Lung microvascular endothelial cell (primary cell): ENCODE measurements at regions not wholly inside any gene's neighbourhood (a gene's known extent, or its start where the extent isn't known, plus 50 kb on each side); places are given as distances from the start of the nearest gene placed in this dataset.

Source experiments
- DNase-seq, 2 donors: peaks; one replicate each; pipeline versions ENCODE4 v3.0.0 to v3.0.0-alpha.2; 2010; ENCODE audit warnings: low read depth in 2 of 2

DNA sequence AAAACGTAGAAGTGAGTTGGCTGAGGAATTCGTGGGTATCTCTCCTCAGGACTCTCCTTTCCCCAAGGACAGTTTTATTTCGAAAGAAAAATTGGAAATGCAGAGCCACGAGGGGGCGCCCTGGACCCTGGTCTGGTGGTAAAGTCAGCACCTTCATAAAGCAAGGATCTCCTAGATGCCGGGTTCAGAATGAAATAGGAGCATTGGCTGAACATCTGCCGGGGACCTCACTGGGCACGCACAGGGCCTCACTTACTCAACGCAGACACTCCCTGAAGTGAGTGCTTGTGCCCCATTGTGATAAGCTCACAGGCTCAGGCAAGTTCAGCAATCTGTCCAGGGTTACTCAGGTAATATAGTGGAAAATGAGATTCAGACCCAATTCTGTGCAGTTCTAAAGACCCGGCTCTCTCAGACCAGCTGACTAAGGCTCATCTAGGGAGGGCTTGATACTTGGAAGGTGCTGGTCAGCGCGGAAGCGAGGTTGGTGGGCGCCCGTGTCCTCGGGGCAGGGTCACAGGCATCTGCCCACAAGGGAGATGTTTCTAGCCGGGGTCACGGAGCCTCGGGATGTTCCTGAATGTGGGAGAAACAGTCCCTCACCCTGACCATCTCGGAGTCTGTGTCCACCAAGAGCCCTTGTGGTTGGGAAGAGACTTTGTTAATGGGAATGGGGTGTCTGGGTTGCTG lies 55.7 kb upstream of the ETV3 start:
- DNase-seq = peak; percentile 62 to 65

DNA sequence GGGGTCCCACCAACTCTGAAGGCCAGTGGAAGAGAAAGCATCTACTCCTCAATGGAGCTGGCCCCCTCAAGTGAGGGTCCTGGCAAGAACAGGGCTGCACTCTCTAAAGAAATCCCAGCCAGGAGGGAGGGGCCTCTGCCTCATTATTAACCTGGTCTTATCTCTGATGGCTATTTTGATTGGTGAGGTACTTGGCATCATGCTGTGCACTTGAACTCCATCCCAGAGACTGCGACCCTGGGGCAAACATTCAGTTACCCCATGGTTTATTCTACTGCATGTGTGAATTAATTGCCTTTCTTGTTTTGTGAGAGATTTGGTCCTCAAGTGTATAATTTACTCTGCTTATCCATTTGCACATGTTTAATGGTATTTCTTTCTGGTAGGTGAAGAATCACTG lies 55.0 kb upstream of the ETV3 start:
- no peak for DNase-seq

DNA sequence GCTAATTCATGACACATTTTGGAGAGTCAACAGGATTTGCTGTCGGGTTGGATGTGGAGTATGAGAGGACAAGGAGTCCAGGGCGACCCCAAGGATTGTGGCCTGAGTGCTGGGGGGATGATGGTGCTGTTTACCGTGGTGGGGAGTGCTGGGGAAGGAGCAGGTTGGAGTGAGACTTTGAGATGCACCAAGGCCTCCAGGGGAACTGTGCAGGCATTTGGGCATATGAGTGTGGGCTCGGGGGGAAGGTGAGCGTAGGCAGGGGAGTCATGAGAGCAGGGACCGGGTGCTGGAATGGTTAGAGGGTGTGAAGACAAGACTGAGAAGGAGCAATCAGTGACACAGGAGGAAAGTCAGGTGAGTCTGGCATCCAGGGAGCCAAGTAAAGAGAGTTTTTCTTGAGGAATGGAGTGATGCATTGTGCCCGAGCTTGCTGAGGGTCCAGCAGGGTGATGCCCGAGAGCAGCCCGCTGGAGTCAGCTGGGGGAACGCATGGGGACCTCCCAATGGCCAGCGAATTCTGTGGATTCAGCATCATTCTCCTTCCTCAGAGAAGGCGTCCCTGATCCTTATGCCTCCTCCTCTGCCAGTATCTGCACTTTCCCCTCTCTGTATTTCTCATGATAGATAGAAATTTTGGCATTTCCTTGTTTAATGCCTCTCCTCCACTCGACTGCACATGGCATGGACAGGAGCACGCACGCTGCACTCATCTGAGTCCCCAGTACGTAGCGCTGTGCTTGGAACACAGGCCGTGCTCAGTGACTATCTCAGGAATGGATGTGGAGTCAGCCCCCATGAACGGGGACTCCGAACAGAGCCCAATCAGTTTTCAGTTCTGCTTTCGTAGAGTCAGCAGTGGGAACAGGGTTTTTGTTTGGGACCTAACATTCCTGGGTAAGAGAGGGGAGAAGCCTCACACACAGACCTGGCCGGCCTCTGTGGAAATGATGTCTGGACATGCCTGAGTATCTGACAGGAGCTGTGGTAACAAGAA lies 52.1 kb upstream of the ETV3 start:
- no peak for DNase-seq

DNA sequence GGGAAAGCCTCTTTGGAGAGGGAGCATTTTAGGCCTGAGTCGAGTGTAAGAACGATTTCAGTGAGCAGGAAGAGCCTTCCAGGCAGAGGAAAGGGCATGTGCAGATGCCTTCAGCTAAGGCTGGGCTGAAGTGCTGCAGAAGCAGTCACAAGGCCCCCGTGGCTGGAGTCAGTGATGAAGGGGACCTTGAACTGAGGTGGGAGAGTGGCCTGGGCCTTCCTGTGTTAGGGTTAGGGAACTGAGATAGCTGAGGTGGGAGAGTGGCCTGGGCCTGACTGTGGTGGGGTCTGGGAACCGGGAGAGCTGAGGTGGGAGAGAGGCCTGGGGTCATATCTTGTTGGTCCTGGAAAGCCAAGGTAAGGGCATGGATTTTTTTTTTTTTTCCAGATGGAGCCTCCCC lies 50.9 kb upstream of the ETV3 start:
- no peak for DNase-seq
